ENCODE measurements at regions not wholly inside any gene's neighbourhood (a gene's known extent, or its start where the extent isn't known, plus 50 kb on each side); places are given as distances from the start of the nearest gene placed in this dataset.

GRCh38 chr2:236768393-236769140 is 198.9 kb downstream of the ACKR3 start:
- peaks cover 7% of the 10 kb centered on the region for H3K36me3 Mint-ChIP-seq (ENCODE audit: unreplicated experiment)
- H3K4me3 Mint-ChIP-seq (ENCODE audit: unreplicated experiment), result peak overlapping the region; percentile 55
- no peak for DNase-seq (ENCODE audit: extremely low spot score, unreplicated experiment)
- peak overlapping the region; percentile 85 for H3K27ac Mint-ChIP-seq (ENCODE audit: unreplicated experiment)
- no peaks in the 10 kb centered on the region for H3K27me3 Mint-ChIP-seq (ENCODE audit: unreplicated experiment)
- peaks cover 36% of the 10 kb centered on the region for H3K4me1 Mint-ChIP-seq (ENCODE audit: unreplicated experiment)
- no peaks in the 10 kb centered on the region for H3K9me3 Mint-ChIP-seq (ENCODE audit: unreplicated experiment)
- no peak for TF ChIP-seq CTCF (IDR thresholded peaks at IDR 0.05)

- no peaks in the 10 kb centered on the region for H3K27me3 Mint-ChIP-seq (ENCODE audit: unreplicated experiment)
- H3K27ac Mint-ChIP-seq (ENCODE audit: unreplicated experiment), result peak overlapping the region; percentile 85
- no peak overlapping the region for H3K4me3 Mint-ChIP-seq (ENCODE audit: unreplicated experiment)
- DNase-seq (ENCODE audit: extremely low spot score, unreplicated experiment), result no peak
- H3K4me1 Mint-ChIP-seq (ENCODE audit: unreplicated experiment), result peaks cover 48% of the 10 kb centered on the region
- no peaks in the 10 kb centered on the region for H3K9me3 Mint-ChIP-seq (ENCODE audit: unreplicated experiment)
- no peak for TF ChIP-seq CTCF (IDR thresholded peaks at IDR 0.05)
- H3K36me3 Mint-ChIP-seq (ENCODE audit: unreplicated experiment), result peaks cover 7% of the 10 kb centered on the region
These were observed 200.5 kb downstream of the ACKR3 start for GRCh38 chr2:236769981-236770671.

GRCh38 chr2:236772220-236772837 is 202.7 kb downstream of the ACKR3 start:
- TF ChIP-seq CTCF (IDR thresholded peaks at IDR 0.05), result no peak
- no peaks in the 10 kb centered on the region for H3K9me3 Mint-ChIP-seq (ENCODE audit: unreplicated experiment)
- H3K27me3 Mint-ChIP-seq (ENCODE audit: unreplicated experiment), result no peaks in the 10 kb centered on the region
- peak overlapping the region; percentile 23 for H3K27ac Mint-ChIP-seq (ENCODE audit: unreplicated experiment)
- no peak overlapping the region for H3K4me3 Mint-ChIP-seq (ENCODE audit: unreplicated experiment)
- no peak for DNase-seq (ENCODE audit: extremely low spot score, unreplicated experiment)
- no peaks in the 10 kb centered on the region for H3K36me3 Mint-ChIP-seq (ENCODE audit: unreplicated experiment)
- peaks cover 68% of the 10 kb centered on the region for H3K4me1 Mint-ChIP-seq (ENCODE audit: unreplicated experiment)

GRCh38 chr2:236773206-236773605 is 203.6 kb downstream of the ACKR3 start:
- DNase-seq (ENCODE audit: extremely low spot score, unreplicated experiment), result no peak
- H3K9me3 Mint-ChIP-seq (ENCODE audit: unreplicated experiment), result no peaks in the 10 kb centered on the region
- TF ChIP-seq CTCF (IDR thresholded peaks at IDR 0.05), result no peak
- H3K27me3 Mint-ChIP-seq (ENCODE audit: unreplicated experiment), result no peaks in the 10 kb centered on the region
- H3K27ac Mint-ChIP-seq (ENCODE audit: unreplicated experiment), result no peak overlapping the region
- H3K36me3 Mint-ChIP-seq (ENCODE audit: unreplicated experiment), result no peaks in the 10 kb centered on the region
- peaks cover 70% of the 10 kb centered on the region for H3K4me1 Mint-ChIP-seq (ENCODE audit: unreplicated experiment)
- no peak overlapping the region for H3K4me3 Mint-ChIP-seq (ENCODE audit: unreplicated experiment)

GRCh38 chr2:236774171-236774570 is 204.5 kb downstream of the ACKR3 start:
- H3K36me3 Mint-ChIP-seq (ENCODE audit: unreplicated experiment), result peaks cover 2% of the 10 kb centered on the region
- no peaks in the 10 kb centered on the region for H3K27me3 Mint-ChIP-seq (ENCODE audit: unreplicated experiment)
- no peaks in the 10 kb centered on the region for H3K9me3 Mint-ChIP-seq (ENCODE audit: unreplicated experiment)
- DNase-seq (ENCODE audit: extremely low spot score, unreplicated experiment), result no peak
- no peak overlapping the region for H3K4me3 Mint-ChIP-seq (ENCODE audit: unreplicated experiment)
- H3K4me1 Mint-ChIP-seq (ENCODE audit: unreplicated experiment), result peaks cover 63% of the 10 kb centered on the region
- TF ChIP-seq CTCF (IDR thresholded peaks at IDR 0.05), result no peak
- H3K27ac Mint-ChIP-seq (ENCODE audit: unreplicated experiment), result no peak overlapping the region

Measured in osteocyte (in vitro differentiated cells).